Neural cell (in vitro differentiated cells): ENCODE measurements at regions not wholly inside any gene's neighbourhood (a gene's known extent, or its start where the extent isn't known, plus 50 kb on each side); places are given as distances from the start of the nearest gene placed in this dataset.

Source experiments
- EP300 ChIP-seq: fragments of 450-650 bp; conservative IDR thresholded peaks from 2 replicates; pipeline ENCODE4 v1.6.1; 2014; ENCODE audit warnings: antibody characterized with exemption, mild to moderate bottlenecking, moderate library complexity; ENCODE audit not compliant: poor library complexity, severe bottlenecking
- EZH2 ChIP-seq: fragments of 200-600, 300-800 bp; shearing (Covaris generic), sonication (generic); IDR thresholded peaks from 2 replicates; pipeline ENCODE4 v1.6.1; 2014; ENCODE audit warnings: antibody characterized with exemption, low read length, borderline replicate concordance, mild to moderate bottlenecking; ENCODE audit not compliant: insufficient read depth, poor library complexity, severe bottlenecking
- POLR2AphosphoS5 ChIP-seq: IDR thresholded peaks from 2 replicates; pipeline ENCODE4 v1.6.1; 2012
- SMC3 ChIP-seq: fragments of 450-650 bp; conservative IDR thresholded peaks from 2 replicates; pipeline ENCODE4 v1.6.1; 2014; ENCODE audit warnings: antibody characterized with exemption, mild to moderate bottlenecking, moderate library complexity; ENCODE audit not compliant: poor library complexity
- TF ChIP-seq, protein P1 (sequence below): fragments of 450-650 bp; IDR thresholded peaks from 2 replicates; pipeline ENCODE4 v1.5.1; 2014; ENCODE audit warnings: antibody characterized with exemption, mild to moderate bottlenecking, moderate library complexity; ENCODE audit not compliant: poor library complexity, severe bottlenecking

DNA sequence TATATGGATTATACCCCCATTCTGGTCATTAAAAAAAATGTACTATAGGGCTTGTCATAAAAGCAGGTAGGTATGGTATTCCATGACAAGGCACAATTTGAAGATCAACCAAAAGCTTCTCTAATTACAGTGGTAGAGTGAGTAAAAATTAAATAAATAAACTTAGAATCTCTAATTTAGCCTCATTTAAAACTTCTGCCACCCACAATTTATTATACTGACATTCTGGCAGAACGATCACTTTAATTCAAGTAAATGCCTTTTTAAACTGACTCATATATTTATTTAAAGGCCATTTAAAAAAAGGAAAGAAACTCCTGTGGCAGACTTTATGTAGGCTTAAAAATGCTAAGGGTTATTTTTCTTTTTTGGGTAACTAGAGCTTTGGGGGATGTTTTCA lies 68.3 kb upstream of the PHACTR2 start:
- TF ChIP-seq, protein P1, sequence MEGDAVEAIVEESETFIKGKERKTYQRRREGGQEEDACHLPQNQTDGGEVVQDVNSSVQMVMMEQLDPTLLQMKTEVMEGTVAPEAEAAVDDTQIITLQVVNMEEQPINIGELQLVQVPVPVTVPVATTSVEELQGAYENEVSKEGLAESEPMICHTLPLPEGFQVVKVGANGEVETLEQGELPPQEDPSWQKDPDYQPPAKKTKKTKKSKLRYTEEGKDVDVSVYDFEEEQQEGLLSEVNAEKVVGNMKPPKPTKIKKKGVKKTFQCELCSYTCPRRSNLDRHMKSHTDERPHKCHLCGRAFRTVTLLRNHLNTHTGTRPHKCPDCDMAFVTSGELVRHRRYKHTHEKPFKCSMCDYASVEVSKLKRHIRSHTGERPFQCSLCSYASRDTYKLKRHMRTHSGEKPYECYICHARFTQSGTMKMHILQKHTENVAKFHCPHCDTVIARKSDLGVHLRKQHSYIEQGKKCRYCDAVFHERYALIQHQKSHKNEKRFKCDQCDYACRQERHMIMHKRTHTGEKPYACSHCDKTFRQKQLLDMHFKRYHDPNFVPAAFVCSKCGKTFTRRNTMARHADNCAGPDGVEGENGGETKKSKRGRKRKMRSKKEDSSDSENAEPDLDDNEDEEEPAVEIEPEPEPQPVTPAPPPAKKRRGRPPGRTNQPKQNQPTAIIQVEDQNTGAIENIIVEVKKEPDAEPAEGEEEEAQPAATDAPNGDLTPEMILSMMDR: no peak
- no peak for TF ChIP-seq EP300
- no peak for TF ChIP-seq POLR2AphosphoS5
- no peak for TF ChIP-seq EZH2
- TF ChIP-seq SMC3: no peak
